ENCODE measurements at regions not wholly inside any gene's neighbourhood (a gene's known extent, or its start where the extent isn't known, plus 50 kb on each side); places are given as distances from the start of the nearest gene placed in this dataset.

DNA sequence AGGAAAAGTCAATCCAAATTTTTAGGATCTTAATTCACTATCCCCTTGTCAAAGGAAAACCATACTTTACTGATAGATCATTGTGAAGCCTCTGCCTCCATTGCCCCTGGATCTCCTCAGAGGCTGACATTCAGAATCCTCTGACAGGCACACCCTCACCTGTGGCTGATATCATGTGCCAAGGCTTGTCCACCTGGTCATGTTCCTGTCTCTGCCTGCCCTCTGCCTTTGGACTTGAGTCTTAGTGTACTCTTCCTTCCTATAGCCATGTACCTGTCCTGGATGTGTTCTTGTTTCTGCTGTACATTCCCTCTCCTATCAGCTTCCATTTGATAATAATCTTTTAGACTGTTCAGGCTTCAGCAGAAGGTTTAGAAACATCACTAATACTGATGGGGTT is 179.4 kb downstream of the TNFSF13B start:
- intact Hi-C loops (cut with DNase I) = no loop called here
- H3K9me3 ChIP-seq = no peaks in the 10 kb centered on the region
- H3K27ac ChIP-seq = no peak overlapping the region
- DNase-seq = no peak
- H3K4me1 ChIP-seq = no peaks in the 10 kb centered on the region
- no peak overlapping the region for H3K4me3 ChIP-seq
- no peaks in the 10 kb centered on the region for H3K27me3 ChIP-seq
- no peak overlapping the region for H3K9ac ChIP-seq (ENCODE audit: low read depth in 2 of 2, low read length in 2 of 2)
- no peaks in the 10 kb centered on the region for H3K36me3 ChIP-seq
- TF ChIP-seq, protein P1, sequence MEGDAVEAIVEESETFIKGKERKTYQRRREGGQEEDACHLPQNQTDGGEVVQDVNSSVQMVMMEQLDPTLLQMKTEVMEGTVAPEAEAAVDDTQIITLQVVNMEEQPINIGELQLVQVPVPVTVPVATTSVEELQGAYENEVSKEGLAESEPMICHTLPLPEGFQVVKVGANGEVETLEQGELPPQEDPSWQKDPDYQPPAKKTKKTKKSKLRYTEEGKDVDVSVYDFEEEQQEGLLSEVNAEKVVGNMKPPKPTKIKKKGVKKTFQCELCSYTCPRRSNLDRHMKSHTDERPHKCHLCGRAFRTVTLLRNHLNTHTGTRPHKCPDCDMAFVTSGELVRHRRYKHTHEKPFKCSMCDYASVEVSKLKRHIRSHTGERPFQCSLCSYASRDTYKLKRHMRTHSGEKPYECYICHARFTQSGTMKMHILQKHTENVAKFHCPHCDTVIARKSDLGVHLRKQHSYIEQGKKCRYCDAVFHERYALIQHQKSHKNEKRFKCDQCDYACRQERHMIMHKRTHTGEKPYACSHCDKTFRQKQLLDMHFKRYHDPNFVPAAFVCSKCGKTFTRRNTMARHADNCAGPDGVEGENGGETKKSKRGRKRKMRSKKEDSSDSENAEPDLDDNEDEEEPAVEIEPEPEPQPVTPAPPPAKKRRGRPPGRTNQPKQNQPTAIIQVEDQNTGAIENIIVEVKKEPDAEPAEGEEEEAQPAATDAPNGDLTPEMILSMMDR (IDR thresholded peaks at IDR 0.05) = no peak

DNA sequence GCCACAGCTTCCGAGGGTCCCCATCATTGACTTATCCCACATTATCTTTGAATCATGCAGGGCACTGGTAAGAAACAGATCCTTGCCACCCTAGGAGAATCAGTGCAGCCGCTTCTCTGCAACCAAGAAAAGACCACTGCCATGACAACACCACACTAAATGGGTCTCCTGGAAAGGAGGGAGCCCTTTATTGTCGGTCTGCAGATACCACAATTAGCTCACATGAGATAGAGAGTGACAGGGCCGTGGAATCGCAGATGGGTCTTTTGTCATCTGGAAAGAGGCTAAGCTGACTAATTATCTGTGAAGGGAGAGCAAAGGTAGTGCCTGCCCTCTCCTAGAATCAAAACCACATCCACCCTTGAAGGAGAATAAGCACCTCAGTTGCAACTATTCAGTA is 178.3 kb upstream of the MYO16 start:
- no peak for DNase-seq
- Histone ChIP-seq H3K27me3 (no peaks in the 10 kb centered on the region), H3K4me1 (no peaks in the 10 kb centered on the region), H3K9me3 (no peaks in the 10 kb centered on the region), H3K36me3 (no peaks in the 10 kb centered on the region), H3K9ac (ENCODE audit: low read depth in 2 of 2, low read length in 2 of 2) (no peak overlapping the region), H3K27ac (no peak overlapping the region), H3K4me3 (no peak overlapping the region)
- intact Hi-C loops (cut with DNase I) = no loop called here
- TF ChIP-seq, protein P1 (IDR thresholded peaks at IDR 0.05) = no peak

DNA sequence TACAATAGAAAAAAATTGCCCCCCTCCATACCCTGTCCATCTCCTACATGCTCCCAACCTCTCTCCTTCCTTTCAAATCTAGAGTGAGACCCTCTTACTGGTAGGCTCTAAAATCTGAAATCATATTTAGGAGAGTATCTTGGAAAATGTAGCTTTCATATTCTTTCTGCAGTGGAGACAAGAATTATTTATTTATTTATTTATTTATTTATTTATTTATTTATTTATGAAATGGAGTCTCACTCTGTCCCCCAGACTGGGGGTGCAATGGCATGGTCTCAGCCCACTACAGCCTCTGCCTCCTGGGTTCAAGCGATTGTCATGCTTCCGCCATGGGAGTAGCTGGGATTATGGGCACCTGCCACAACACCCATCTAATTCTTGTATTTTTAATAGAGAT is 174.1 kb upstream of the MYO16 start:
- no peak for DNase-seq
- H3K4me1 ChIP-seq = no peaks in the 10 kb centered on the region
- H3K27me3 ChIP-seq = no peaks in the 10 kb centered on the region
- TF ChIP-seq, protein P1 (IDR thresholded peaks at IDR 0.05) = no peak
- no peaks in the 10 kb centered on the region for H3K9me3 ChIP-seq
- H3K36me3 ChIP-seq = no peaks in the 10 kb centered on the region
- H3K27ac ChIP-seq = no peak overlapping the region
- no peak overlapping the region for H3K9ac ChIP-seq (ENCODE audit: low read depth in 2 of 2, low read length in 2 of 2)
- H3K4me3 ChIP-seq = no peak overlapping the region
- intact Hi-C loops (cut with DNase I) = no loop called here

GRCh38 chr13:108460043-108460442 is 169.4 kb upstream of the MYO16 start:
- Histone ChIP-seq H3K36me3 (no peaks in the 10 kb centered on the region), H3K4me1 (no peaks in the 10 kb centered on the region), H3K4me3 (no peak overlapping the region), H3K27ac (no peak overlapping the region), H3K9ac (ENCODE audit: low read depth in 2 of 2, low read length in 2 of 2) (no peak overlapping the region), H3K9me3 (no peaks in the 10 kb centered on the region), H3K27me3 (no peaks in the 10 kb centered on the region)
- no peak for DNase-seq
- intact Hi-C loops (cut with DNase I) = no loop called here
- TF ChIP-seq, protein P1 (IDR thresholded peaks at IDR 0.05) = no peak

- Histone ChIP-seq H3K36me3 (no peaks in the 10 kb centered on the region), H3K4me3 (no peak overlapping the region), H3K27me3 (no peaks in the 10 kb centered on the region), H3K9me3 (no peaks in the 10 kb centered on the region), H3K27ac (no peak overlapping the region), H3K9ac (ENCODE audit: low read depth in 2 of 2, low read length in 2 of 2) (no peak overlapping the region), H3K4me1 (no peaks in the 10 kb centered on the region)
- TF ChIP-seq, protein P1 (IDR thresholded peaks at IDR 0.05) = no peak
- no peak for DNase-seq
- intact Hi-C loops (cut with DNase I) = no loop called here
Observed at GRCh38 chr13:108460746-108461145, 168.7 kb upstream of the MYO16 start.

DNA sequence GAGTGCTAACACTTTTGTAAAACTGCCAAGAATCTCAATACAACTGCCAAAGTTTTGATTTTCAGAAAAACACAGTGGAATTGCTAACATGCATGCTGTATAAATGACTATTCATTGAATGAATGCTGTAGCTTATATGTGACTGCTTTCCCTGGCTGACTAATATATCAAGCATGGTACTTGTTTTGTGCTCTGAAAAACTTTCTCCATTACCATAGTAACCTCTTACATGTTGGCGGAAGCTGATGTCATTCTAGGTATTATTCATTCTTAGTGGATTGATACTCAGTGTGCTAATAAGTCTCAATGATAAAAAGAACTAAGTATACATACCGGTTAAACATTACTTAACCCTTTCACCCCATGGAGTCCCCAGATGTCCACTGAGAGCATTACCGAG is 166.1 kb upstream of the MYO16 start:
- no peaks in the 10 kb centered on the region for H3K36me3 ChIP-seq
- H3K4me3 ChIP-seq = no peak overlapping the region
- no peaks in the 10 kb centered on the region for H3K27me3 ChIP-seq
- intact Hi-C loops (cut with DNase I) = no loop called here
- TF ChIP-seq, protein P1 (IDR thresholded peaks at IDR 0.05) = no peak
- H3K9me3 ChIP-seq = no peaks in the 10 kb centered on the region
- H3K4me1 ChIP-seq = no peaks in the 10 kb centered on the region
- no peak overlapping the region for H3K9ac ChIP-seq (ENCODE audit: low read depth in 2 of 2, low read length in 2 of 2)
- DNase-seq = no peak
- no peak overlapping the region for H3K27ac ChIP-seq

All from colonic mucosa (tissue), 4 donors.